GM23338 (cell line): ENCODE measurements at regions not wholly inside any gene's neighbourhood (a gene's known extent, or its start where the extent isn't known, plus 50 kb on each side); places are given as distances from the start of the nearest gene placed in this dataset.

Experiments
- ATAC-seq: fragments of 200-7000 bp; cut with Tn5 transposase; 3 replicates; pipeline ENCODE4 v1.9.1; 2020
- DNase-seq: peaks from one replicate; pipeline ENCODE4 v3.0.0-alpha.2; 2015; ENCODE audit warnings: low spot score
- H2AFZ ChIP-seq: fragments of 200-600 bp; sonication (generic); 2 replicates; pipeline ENCODE4 v1.8.0; 2016; ENCODE audit warnings: antibody characterized with exemption, mild to moderate bottlenecking, moderate library complexity
- H3F3A ChIP-seq: fragments of 200-600 bp; sonication (generic); replicated peaks from 2 replicates; pipeline ENCODE4 v1.8.0; 2017; ENCODE audit warnings: antibody characterized with exemption, mixed run types, low read depth
- H3K27ac ChIP-seq: fragments of 200-600 bp; sonication (generic); 2 replicates; pipeline ENCODE4 v1.6.1; 2016; ENCODE audit warnings: low read depth
- H3K27me3 ChIP-seq: fragments of 200-600 bp; sonication (generic); 2 replicates; pipeline ENCODE4 v1.8.0; 2016; ENCODE audit warnings: mild to moderate bottlenecking, mixed run types, moderate library complexity; ENCODE audit not compliant: insufficient read depth
- H3K36me3 ChIP-seq: fragments of 200-600 bp; sonication (generic); 2 replicates; pipeline ENCODE4 v1.8.0; 2016; ENCODE audit warnings: mild to moderate bottlenecking; ENCODE audit not compliant: insufficient read depth
- H3K4me1 ChIP-seq: fragments of 200-600 bp; sonication (generic); 2 replicates; pipeline ENCODE4 v1.8.0; 2016; ENCODE audit warnings: mild to moderate bottlenecking, moderate library complexity; ENCODE audit not compliant: insufficient read depth
- H3K4me2 ChIP-seq: fragments of 200-600 bp; sonication (generic); 2 replicates; pipeline ENCODE4 v1.7.1; 2017; ENCODE audit warnings: mixed run types
- H3K4me3 ChIP-seq: fragments of 200-600 bp; sonication (generic); 2 replicates; pipeline ENCODE4 v1.6.1; 2016; ENCODE audit warnings: mixed run types
- H3K79me2 ChIP-seq: fragments of 200-600 bp; sonication (generic); replicated peaks from 2 replicates; pipeline ENCODE4 v1.8.0; 2017; ENCODE audit warnings: mild to moderate bottlenecking; ENCODE audit not compliant: insufficient read depth
- H3K9me2 ChIP-seq: fragments of 200-600 bp; sonication (generic); 2 replicates; pipeline ENCODE4 v1.8.0; 2017; ENCODE audit not compliant: insufficient read depth
- H4K20me1 ChIP-seq: fragments of 200-600 bp; sonication (generic); replicated peaks from 2 replicates; pipeline ENCODE4 v1.8.0; 2017; ENCODE audit warnings: mild to moderate bottlenecking; ENCODE audit not compliant: insufficient read depth
- H3K27ac Mint-ChIP-seq: 2 replicates; pipeline ENCODE4 v1.8.0; 2020; ENCODE audit warnings: inconsistent platforms, mild to moderate bottlenecking, moderate library complexity, mixed read lengths
- H3K27me3 Mint-ChIP-seq: 3 replicates; pipeline ENCODE4 v1.8.0; 2022; ENCODE audit warnings: low read depth, mild to moderate bottlenecking, moderate library complexity, mixed read lengths, inconsistent platforms; ENCODE audit not compliant: insufficient read depth, poor library complexity
- H3K36me3 Mint-ChIP-seq: 3 replicates; pipeline ENCODE4 v1.8.0; 2021; ENCODE audit warnings: low read depth, mild to moderate bottlenecking, inconsistent platforms, moderate library complexity, mixed read lengths
- H3K4me1 Mint-ChIP-seq: 3 replicates; pipeline ENCODE4 v1.8.0; 2020; ENCODE audit warnings: mild to moderate bottlenecking, inconsistent platforms, mixed read lengths
- H3K4me3 Mint-ChIP-seq: 3 replicates; pipeline ENCODE4 v1.8.0; 2021; ENCODE audit warnings: moderate library complexity, mild to moderate bottlenecking, inconsistent platforms, mixed read lengths
- H3K9me3 Mint-ChIP-seq: 3 replicates; pipeline ENCODE4 v1.8.0; 2020; ENCODE audit warnings: moderate library complexity, mild to moderate bottlenecking, inconsistent platforms, mixed read lengths
- CTCF ChIP-seq, 2 experiments: fragments of 200-600 bp in 1 of 2; sonication (generic) in 1 of 2; conservative IDR thresholded peaks; 2 replicates each; pipeline versions ENCODE4 v1.5.1 to v1.6.1; 2016 to 2017; ENCODE audit warnings: antibody characterized with exemption in 2 of 2, low read depth in 2 of 2, mild to moderate bottlenecking in 2 of 2, moderate library complexity in 1 of 2
- ETS1 ChIP-seq: IDR thresholded peaks from 2 replicates; pipeline ENCODE4 v1.6.1; 2016; ENCODE audit warnings: antibody characterized with exemption
- EZH2 ChIP-seq: fragments of 200-600 bp; sonication (generic); IDR thresholded peaks from one replicate; pipeline ENCODE4 v1.8.0; 2017; ENCODE audit warnings: antibody characterized with exemption, mild to moderate bottlenecking, low read depth; ENCODE audit not compliant: unreplicated experiment
- EZH2phosphoT487 ChIP-seq: fragments of 200-600 bp; sonication (generic); IDR thresholded peaks from one replicate; pipeline ENCODE4 v1.8.1; 2018; ENCODE audit warnings: antibody characterized with exemption; ENCODE audit not compliant: unreplicated experiment
- JUNB ChIP-seq: IDR thresholded peaks from one replicate; pipeline ENCODE4 v1.6.1; 2016; ENCODE audit warnings: antibody characterized with exemption; ENCODE audit not compliant: unreplicated experiment
- NANOG ChIP-seq: IDR thresholded peaks from 2 replicates; pipeline ENCODE4 v1.6.1; 2016; ENCODE audit warnings: antibody characterized with exemption, borderline replicate concordance
- POLR2AphosphoS5 ChIP-seq: IDR thresholded peaks from 2 replicates; pipeline ENCODE4 v1.6.1; 2016; ENCODE audit warnings: antibody characterized with exemption, low read depth
- REST ChIP-seq: IDR thresholded peaks from one replicate; pipeline ENCODE4 v1.6.1; 2018; ENCODE audit warnings: antibody characterized with exemption; ENCODE audit not compliant: unreplicated experiment
- STAT1 ChIP-seq: IDR thresholded peaks from one replicate; pipeline ENCODE4 v1.6.1; 2016; ENCODE audit warnings: antibody characterized with exemption; ENCODE audit not compliant: unreplicated experiment
- ZNF114 ChIP-seq: fragments of 250-450 bp; sonication (Bioruptor Pico); IDR thresholded peaks from 2 replicates; pipeline ENCODE4 v1.5.0; 2020; ENCODE audit warnings: mild to moderate bottlenecking, moderate library complexity
- ZNF462 ChIP-seq: fragments of 250-450 bp; sonication (Bioruptor Pico); IDR thresholded peaks from 2 replicates; pipeline ENCODE4 v1.5.0; 2020; ENCODE audit warnings: mild to moderate bottlenecking, moderate library complexity

GRCh38 chr12:48279601-48280000, 71.1 kb downstream of the ZNF641 start:
- peaks cover 91% of the 10 kb centered on the region for H3K27me3 ChIP-seq
- Mint-ChIP-seq H3K4me1 (peaks cover 21% of the 10 kb centered on the region), H3K27me3 (peaks cover 68% of the 10 kb centered on the region)

More at GRCh38 chr12:48279601-48280000, 71.1 kb downstream of the ZNF641 start:
- TF ChIP-seq EZH2phosphoT487: no peak
- TF ChIP-seq STAT1: no peak
- TF ChIP-seq JUNB: no peak
- TF ChIP-seq ZNF462 (CRISPR knock-in tag): no peak
- TF ChIP-seq NANOG: peak; percentile 65; the same call in 1 of the 2 replicates
- TF ChIP-seq REST: no peak
- 0 out of 2 replicates have a peak, but pooled peaks have one; percentile 15 for TF ChIP-seq POLR2AphosphoS5
- TF ChIP-seq EZH2: no peak
- TF ChIP-seq ETS1: no peak
- no peak for TF ChIP-seq CTCF (conservative IDR thresholded peaks at IDR 0.05; ENCODE audit: low read depth in 2 of 2)
- no peak for TF ChIP-seq ZNF114 (CRISPR knock-in tag)
- Histone ChIP-seq H3K4me1 (no peaks in the 10 kb centered on the region; the same call in 1 of the 2 replicates), H3F3A (no peaks in the 10 kb centered on the region), H3K36me3 (no peaks in the 10 kb centered on the region), H3K4me3 (no peak overlapping the region), H4K20me1 (peaks cover 4% of the 10 kb centered on the region), H2AFZ (no peak overlapping the region), H3K79me2 (no peaks in the 10 kb centered on the region), H3K4me2 (no peak overlapping the region), H3K27ac (no peak overlapping the region), H3K9me2 (no peaks in the 10 kb centered on the region)
- H3K27ac Mint-ChIP-seq: no peak overlapping the region
- no peaks in the 10 kb centered on the region for H3K9me3 Mint-ChIP-seq
- peak; percentile 96 for ATAC-seq
- peak; percentile 71 for DNase-seq
- H3K36me3 Mint-ChIP-seq: no peaks in the 10 kb centered on the region
- no peak overlapping the region for H3K4me3 Mint-ChIP-seq
